ENCODE measurements at regions not wholly inside any gene's neighbourhood (a gene's known extent, or its start where the extent isn't known, plus 50 kb on each side); places are given as distances from the start of the nearest gene placed in this dataset.
"Not testable (repeated sequence)": the region's sequence is repeated elsewhere in the genome, so short reads cannot be mapped to it uniquely, and the experiment has no call there.

GRCh38 chr9:67066140-67066539 lies 73.8 kb upstream of the SPATA31A3 start:
- TF ChIP-seq POLR2A, CTCF (IDR thresholded peaks at IDR 0.05): not testable (repeated sequence)
